H1 (cell line): ENCODE measurements at regions not wholly inside any gene's neighbourhood (a gene's known extent, or its start where the extent isn't known, plus 50 kb on each side); places are given as distances from the start of the nearest gene placed in this dataset.

ENCODE experiments used
- SUZ12 ChIP-seq: fragments of 200-600 bp; sonication (generic); IDR thresholded peaks from 2 replicates; pipeline ENCODE4 v1.6.1; 2012; ENCODE audit warnings: mild to moderate bottlenecking, inconsistent platforms, low read length, moderate library complexity, mixed read lengths
- TF ChIP-seq, protein P1 (sequence below), 3 experiments: IDR thresholded peaks; 1 replicate in 2 of 3; 2 replicates in 1 of 3; pipeline versions ENCODE4 v1.5.1 to v1.6.1; 2011; ENCODE audit warnings: low read length in 3 of 3, mild to moderate bottlenecking in 3 of 3, inconsistent platforms in 2 of 3, low read depth in 1 of 3, moderate library complexity in 1 of 3; ENCODE audit not compliant: insufficient read depth in 1 of 3; ENCODE audit errors: control extremely low read depth in 1 of 3

- TF ChIP-seq, protein P1, sequence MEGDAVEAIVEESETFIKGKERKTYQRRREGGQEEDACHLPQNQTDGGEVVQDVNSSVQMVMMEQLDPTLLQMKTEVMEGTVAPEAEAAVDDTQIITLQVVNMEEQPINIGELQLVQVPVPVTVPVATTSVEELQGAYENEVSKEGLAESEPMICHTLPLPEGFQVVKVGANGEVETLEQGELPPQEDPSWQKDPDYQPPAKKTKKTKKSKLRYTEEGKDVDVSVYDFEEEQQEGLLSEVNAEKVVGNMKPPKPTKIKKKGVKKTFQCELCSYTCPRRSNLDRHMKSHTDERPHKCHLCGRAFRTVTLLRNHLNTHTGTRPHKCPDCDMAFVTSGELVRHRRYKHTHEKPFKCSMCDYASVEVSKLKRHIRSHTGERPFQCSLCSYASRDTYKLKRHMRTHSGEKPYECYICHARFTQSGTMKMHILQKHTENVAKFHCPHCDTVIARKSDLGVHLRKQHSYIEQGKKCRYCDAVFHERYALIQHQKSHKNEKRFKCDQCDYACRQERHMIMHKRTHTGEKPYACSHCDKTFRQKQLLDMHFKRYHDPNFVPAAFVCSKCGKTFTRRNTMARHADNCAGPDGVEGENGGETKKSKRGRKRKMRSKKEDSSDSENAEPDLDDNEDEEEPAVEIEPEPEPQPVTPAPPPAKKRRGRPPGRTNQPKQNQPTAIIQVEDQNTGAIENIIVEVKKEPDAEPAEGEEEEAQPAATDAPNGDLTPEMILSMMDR (IDR thresholded peaks at IDR 0.05; ENCODE audit: control extremely low read depth in 1 of 3, insufficient read depth in 1 of 3, low read depth in 1 of 3, low read length in 3 of 3): no peak
- no peak for TF ChIP-seq SUZ12
These were observed 158.1 kb downstream of the ZNF486 start (continued) for GRCh38 chr19:20325151-20325550.
